ENCODE measurements at regions not wholly inside any gene's neighbourhood (a gene's known extent, or its start where the extent isn't known, plus 50 kb on each side); places are given as distances from the start of the nearest gene placed in this dataset.

GRCh38 chr2:56515399-56515798, 331.6 kb downstream of the CCDC85A start:
- TF ChIP-seq POLR2A (IDR thresholded peaks at IDR 0.05; ENCODE audit: control extremely low read depth in 1 of 2, low read depth in 2 of 2, low read length in 2 of 2) (no peak), EP300 (IDR thresholded peaks at IDR 0.05; ENCODE audit: borderline replicate concordance in 1 of 2, low read depth in 2 of 2, low read length in 2 of 2) (no peak), FOSL1 (IDR thresholded peaks at IDR 0.05; ENCODE audit: insufficient read depth, low read depth, low read length) (no peak), MAFK (IDR thresholded peaks at IDR 0.05; ENCODE audit: low read depth, low read length) (no peak), GABPA (IDR thresholded peaks at IDR 0.05; ENCODE audit: borderline replicate concordance, insufficient read depth, low read length) (no peak), POLR2AphosphoS5 (IDR thresholded peaks at IDR 0.05; ENCODE audit: low read depth, low read length) (no peak), RAD21 (IDR thresholded peaks at IDR 0.05 in 1 of 2, conservative IDR thresholded peaks at IDR 0.05 in 1 of 2; ENCODE audit: low read depth in 2 of 2, low read length in 2 of 2) (no peak), CHD7 (IDR thresholded peaks at IDR 0.05; ENCODE audit: insufficient replicate concordance, low read length) (no peak), CBX5 (IDR thresholded peaks at IDR 0.05; ENCODE audit: low read depth, low read length) (no peak), CEBPB (IDR thresholded peaks at IDR 0.05; ENCODE audit: low read depth, low read length) (no peak), TAF7 (optimal IDR thresholded peaks at IDR 0.05; ENCODE audit: borderline replicate concordance, low read depth, low read length) (no peak)
- TF ChIP-seq, protein P1, sequence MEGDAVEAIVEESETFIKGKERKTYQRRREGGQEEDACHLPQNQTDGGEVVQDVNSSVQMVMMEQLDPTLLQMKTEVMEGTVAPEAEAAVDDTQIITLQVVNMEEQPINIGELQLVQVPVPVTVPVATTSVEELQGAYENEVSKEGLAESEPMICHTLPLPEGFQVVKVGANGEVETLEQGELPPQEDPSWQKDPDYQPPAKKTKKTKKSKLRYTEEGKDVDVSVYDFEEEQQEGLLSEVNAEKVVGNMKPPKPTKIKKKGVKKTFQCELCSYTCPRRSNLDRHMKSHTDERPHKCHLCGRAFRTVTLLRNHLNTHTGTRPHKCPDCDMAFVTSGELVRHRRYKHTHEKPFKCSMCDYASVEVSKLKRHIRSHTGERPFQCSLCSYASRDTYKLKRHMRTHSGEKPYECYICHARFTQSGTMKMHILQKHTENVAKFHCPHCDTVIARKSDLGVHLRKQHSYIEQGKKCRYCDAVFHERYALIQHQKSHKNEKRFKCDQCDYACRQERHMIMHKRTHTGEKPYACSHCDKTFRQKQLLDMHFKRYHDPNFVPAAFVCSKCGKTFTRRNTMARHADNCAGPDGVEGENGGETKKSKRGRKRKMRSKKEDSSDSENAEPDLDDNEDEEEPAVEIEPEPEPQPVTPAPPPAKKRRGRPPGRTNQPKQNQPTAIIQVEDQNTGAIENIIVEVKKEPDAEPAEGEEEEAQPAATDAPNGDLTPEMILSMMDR (IDR thresholded peaks at IDR 0.05; ENCODE audit: control extremely low read depth in 1 of 3, insufficient read depth in 1 of 3, low read depth in 1 of 3, low read length in 3 of 3) = no peak

All from H1 (cell line).